Activated CD4-positive, alpha-beta T cell treated with anti-CD3 and anti-CD28 coated beads, Interleukin-2, amount 50 U/mL, for 16 hours (primary cell): ENCODE measurements at regions not wholly inside any gene's neighbourhood (a gene's known extent, or its start where the extent isn't known, plus 50 kb on each side); places are given as distances from the start of the nearest gene placed in this dataset.

Experiments used
- DNase-seq: peaks from one replicate; pipeline ENCODE4 v3.0.0-alpha.2; 2020

GRCh38 chr1:208923946-208924720 lies 659.4 kb upstream of the CAMK1G start:
- DNase-seq: no peak

DNA sequence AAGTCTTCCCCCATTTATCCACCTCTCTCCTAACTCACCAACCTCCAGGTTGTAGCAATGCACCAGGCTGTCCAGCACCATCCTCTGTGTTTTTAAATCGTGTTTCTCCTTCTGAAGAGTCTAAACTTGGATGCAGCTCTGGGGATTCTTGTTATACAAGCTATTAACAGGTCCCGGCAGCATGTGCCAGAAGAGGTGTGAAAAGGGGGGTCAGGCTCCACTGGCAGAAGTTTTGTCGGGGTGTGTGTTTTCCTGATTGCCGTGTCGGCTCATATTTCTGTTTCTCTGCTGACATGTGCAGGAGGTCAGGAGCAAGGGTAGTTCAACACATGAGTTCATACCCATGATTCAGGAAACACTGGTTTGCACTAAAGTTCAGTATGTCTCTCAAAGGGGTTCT lies 658.6 kb upstream of the CAMK1G start:
- no peak for DNase-seq

DNA sequence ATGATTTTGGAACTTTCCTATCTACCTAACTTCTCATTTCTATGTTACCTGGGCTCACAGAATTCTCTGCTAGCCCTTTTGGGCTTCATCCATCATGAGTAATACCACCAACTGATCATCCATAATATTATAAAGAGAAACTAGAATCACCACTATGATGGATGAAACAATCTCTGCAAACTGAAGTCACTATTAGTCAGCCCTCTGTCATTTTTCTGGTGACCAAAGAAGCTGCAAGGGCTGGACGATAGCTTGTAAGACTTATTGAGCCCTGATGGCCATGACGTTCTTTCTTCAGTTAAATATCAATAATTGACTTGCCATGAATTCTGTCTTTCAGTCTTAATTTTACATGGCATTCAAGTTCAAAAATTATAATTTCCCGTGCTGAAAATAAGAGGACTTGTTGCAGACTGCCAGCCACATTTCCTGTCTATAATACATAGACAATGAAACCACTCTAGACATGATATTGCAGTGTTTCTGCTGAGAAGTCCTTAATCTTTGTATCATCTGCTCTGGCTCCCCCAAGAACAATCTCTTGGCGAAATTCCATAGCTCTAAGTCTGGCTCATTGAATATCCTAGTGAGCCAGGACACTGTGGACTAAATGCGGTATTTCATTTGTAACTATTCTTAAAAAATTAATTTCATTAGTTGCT lies 655.0 kb upstream of the CAMK1G start:
- no peak for DNase-seq

DNA sequence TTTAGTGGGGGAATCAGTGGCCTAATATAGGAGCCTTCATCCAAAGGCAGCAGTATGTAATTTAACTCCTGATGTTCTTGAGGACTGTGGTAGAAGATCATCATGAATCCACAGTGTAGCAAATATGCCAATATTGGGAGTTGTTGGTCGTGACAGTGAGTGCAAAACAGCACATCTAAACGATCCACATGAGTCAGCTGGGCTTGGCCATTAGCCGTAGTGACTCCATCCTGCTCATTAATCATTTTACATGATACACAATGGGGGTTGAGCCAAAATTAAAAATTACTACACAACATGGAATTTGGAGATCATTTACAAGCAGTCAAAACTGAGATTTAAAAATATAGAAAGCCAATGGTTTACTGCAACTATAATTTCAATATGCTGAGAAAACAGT lies 653.9 kb upstream of the CAMK1G start:
- DNase-seq: no peak

- no peak for DNase-seq
Observed at GRCh38 chr1:208931936-208932335, 651.6 kb upstream of the CAMK1G start.

GRCh38 chr1:208933984-208934525 lies 649.5 kb upstream of the CAMK1G start:
- no peak for DNase-seq

DNA sequence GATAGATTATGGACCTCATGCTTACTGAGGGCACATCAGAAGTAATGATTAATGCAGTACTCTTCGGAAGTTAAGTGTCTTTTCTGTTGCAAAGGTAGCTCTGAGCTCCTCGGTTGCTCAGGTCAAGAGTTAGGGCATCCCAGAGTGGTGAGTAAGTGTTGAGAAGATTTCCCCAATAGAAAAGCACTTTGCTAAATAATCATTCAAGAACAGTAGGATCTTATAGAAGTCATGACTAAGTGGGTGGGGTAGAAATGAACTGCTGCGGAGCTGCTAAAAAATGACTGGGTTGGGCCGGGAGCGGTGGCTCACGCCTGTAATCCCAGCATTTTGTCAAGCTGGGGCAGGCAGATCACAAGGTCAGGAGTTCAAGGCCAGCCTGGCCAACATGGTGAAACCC lies 648.6 kb upstream of the CAMK1G start:
- no peak for DNase-seq

- DNase-seq: no peak
Observed at GRCh38 chr1:208935517-208936187, 647.9 kb upstream of the CAMK1G start.

DNA sequence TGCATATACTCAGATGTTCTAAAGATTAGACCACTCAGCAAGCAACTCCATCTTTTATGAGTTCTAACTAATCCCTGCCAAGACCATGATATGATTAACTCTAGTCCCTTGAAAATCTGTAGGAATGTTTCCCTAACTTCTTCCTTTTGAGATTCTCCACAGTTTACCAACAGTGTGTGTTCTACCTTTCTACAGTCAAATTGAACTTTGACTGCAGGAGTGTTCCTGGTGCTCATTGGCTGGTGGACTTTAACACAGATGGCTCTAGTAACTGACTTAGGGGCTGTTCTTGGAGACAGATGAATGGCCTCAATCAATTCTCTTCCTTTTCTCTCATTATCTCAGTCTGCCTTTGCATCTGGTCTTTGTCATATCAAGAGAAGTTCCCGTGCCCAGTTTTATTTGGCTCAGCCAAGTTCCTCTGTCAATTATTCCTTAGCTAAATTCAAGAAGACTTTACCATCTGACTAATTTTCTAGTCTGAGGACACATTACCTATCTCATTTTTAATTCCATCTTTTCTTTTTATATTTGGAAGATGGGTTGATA lies 643.9 kb upstream of the CAMK1G start:
- DNase-seq: no peak

DNA sequence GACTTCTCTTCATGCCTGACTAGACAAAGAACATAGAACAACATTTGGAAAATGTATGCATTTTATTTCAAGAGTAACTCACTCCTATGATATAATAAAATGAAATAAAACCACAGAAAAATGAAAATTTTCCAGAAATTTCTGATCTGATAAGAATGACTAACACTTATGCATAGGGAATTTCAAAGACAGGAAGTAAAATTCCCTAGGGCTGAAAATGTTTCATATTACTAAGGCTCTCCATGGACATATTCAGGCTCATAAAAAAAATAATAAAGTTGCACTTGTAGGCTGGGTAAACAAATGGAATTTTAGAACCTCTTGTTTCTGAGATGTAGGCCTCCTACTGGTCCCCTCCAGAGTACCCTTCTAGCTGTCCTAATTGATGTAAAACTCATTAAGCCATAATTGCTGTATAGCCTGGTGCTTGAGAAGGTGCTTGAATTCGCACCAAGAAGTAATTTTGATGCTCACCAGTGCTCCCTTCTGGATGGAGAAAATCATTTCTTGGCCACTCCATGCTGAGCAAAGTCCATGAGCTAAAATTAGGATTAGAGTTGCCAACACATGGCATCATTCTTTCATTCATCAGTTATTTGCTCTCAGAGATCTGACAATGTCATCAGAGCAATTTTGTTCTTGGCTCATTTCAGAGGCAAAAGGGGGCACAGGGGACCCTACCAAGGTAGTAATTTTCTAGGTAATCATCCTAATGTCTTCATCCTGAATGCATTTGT lies 641.0 kb upstream of the CAMK1G start:
- no peak for DNase-seq

- no peak for DNase-seq
Observed at GRCh38 chr1:208943291-208943690, 640.2 kb upstream of the CAMK1G start.

- DNase-seq: no peak
Observed at GRCh38 chr1:208944981-208945451, 638.5 kb upstream of the CAMK1G start.

- no peak for DNase-seq
Observed at GRCh38 chr1:208950206-208950605, 633.3 kb upstream of the CAMK1G start.

GRCh38 chr1:208951026-208951525 lies 632.4 kb upstream of the CAMK1G start:
- DNase-seq: no peak

DNA sequence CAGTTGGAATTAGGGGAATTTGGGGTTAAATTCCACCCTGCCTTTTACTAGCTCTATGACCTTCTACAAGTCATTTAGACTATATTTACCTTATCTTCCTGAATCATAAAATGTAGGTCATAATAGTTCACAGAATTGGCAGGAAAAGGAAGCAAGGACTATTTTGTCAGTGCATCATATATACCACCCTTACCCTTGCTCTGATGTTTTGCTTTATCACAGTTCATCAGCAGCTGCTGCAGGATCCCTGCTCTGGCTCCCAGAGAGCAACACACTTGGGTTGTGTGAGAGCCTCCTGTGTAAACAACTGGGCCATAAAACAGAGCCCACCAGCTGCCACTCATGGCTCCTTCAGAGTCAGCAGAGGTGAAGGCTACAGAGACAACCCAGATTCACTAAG lies 631.6 kb upstream of the CAMK1G start:
- DNase-seq: no peak

DNA sequence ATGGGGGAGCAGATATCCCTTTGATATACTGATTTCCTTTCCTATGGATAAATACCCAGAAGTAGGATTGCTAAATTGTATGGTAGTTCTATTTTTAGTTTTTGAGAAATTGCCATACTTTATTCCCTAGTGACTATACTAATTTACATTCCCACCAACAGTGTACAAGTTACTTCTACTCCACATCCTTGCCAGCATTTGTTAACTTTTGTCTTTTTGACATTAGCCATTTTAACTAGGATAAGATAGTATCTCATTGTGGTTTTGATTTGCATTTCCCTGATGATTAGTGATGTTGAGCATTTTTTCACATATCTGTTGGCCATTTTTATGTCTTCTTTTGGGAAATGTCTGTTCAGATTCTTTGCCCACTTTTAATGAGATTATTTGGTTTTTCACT lies 620.6 kb upstream of the CAMK1G start:
- DNase-seq: no peak

GRCh38 chr1:208965351-208965750 lies 618.2 kb upstream of the CAMK1G start:
- DNase-seq: no peak

DNA sequence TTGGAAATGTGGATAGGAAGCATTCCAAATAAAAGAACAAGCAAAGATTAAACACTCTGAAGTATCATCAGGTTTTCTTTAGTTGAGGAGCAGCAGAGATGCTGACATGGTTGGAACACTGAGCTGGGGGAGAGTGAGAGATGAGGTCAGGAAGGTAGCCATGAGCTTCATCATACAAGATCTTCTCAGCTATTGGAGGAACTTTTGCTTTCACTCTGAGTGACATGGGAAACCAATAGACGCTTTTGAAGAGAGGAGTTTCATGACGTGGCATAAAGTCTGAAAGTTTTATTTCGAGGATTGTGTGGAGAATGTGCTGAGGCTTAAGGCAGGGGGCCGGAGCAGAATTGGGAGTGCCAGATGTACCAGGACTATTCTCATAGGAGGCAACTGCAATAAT lies 616.2 kb upstream of the CAMK1G start:
- DNase-seq: no peak

GRCh38 chr1:208974717-208975116 lies 608.8 kb upstream of the CAMK1G start:
- no peak for DNase-seq

GRCh38 chr1:208975456-208975855 lies 608.1 kb upstream of the CAMK1G start:
- no peak for DNase-seq

GRCh38 chr1:208977012-208977411 lies 606.5 kb upstream of the CAMK1G start:
- DNase-seq: no peak

DNA sequence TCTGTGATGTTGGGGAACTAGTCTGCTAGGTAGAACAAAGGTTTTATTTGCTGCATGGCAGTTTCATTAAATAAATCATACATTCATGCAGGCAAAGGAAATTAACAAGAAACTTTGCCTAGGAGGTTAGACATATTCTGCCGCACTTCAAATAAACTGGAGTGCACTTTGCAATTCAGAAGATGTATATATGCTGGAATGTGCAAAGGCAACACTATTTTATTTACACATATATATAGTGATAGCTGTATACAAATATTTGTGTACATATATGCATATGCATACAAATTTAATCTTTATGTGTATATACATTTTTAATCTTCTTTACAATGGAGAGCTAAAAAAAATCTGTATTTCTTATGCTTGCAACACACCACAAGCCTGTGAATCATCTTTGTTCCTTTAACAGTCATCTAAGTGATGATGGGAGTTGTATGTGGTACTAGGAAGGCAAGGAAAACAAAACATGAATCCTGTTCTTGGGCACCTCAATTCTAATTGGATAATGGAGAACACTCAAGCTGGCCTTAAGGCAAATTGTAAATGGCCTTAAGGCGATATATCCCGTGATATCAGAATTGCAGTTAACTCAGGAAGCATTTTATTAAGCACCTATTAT lies 605.8 kb upstream of the CAMK1G start:
- no peak for DNase-seq
